NCI-H1436 (cell line): ENCODE measurements at regions not wholly inside any gene's neighbourhood (a gene's known extent, or its start where the extent isn't known, plus 50 kb on each side); places are given as distances from the start of the nearest gene placed in this dataset.
"Not testable (repeated sequence)": the region's sequence is repeated elsewhere in the genome, so short reads cannot be mapped to it uniquely, and the experiment has no call there.

ENCODE experiments used
- DNase-seq: peaks from one replicate; lab custom pipeline; 2025; lab: John Stamatoyannopoulos, UW

- DNase-seq, result no peak
Measured at GRCh38 chr3:177787279-177788041, 590.2 kb upstream of the TBL1XR1 start.

- DNase-seq, result no peak
Measured at GRCh38 chr3:177789500-177789899, 592.2 kb upstream of the TBL1XR1 start.

GRCh38 chr3:177792311-177793030 lies 595.2 kb upstream of the TBL1XR1 start:
- no peak for DNase-seq

- no peak for DNase-seq
Measured at GRCh38 chr3:177793451-177793850, 596.2 kb upstream of the TBL1XR1 start.

GRCh38 chr3:177795216-177795615 lies 597.9 kb upstream of the TBL1XR1 start:
- DNase-seq, result no peak

DNA sequence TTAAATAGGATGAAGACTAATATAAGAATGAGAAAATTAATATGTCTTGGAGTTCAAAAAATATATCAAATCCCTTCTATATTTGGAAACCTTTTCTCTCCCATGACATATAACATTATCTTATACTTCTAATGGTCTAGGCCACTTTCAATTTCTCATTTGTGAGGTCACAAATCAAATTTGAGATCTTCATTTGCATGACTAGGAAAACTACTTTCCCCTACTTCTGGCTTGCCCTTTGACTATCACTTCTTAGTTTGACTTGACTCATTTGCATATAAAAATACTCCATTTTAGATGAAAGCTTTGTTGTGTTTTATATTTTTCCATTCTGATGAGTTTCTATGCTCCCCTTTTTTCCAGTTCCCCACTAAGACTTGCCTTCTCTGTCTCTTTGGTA lies 598.6 kb upstream of the TBL1XR1 start:
- DNase-seq, result no peak

GRCh38 chr3:177800147-177800546 lies 602.9 kb upstream of the TBL1XR1 start:
- not testable (repeated sequence) for DNase-seq

DNA sequence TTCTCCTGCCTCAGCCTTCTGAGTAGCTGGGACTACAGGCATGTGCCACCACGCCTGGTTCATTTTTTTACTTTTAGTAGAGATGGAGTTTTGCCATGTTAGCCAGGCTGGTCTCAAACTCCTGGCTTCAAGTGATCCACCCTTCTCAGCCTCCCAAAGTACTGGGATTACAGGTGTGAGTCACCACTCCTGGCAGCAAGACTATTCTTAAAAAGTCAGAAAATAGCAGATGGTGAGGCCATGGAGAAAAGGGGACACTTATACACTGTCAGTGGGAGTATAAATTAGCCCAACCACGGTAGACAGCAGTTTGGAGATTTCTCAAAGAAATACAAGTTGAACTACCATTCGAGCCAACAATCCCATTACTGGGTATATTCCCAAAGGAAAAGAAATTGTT lies 603.3 kb upstream of the TBL1XR1 start:
- DNase-seq, result no peak

GRCh38 chr3:177802151-177802900 lies 605.0 kb upstream of the TBL1XR1 start:
- DNase-seq, result no peak

DNA sequence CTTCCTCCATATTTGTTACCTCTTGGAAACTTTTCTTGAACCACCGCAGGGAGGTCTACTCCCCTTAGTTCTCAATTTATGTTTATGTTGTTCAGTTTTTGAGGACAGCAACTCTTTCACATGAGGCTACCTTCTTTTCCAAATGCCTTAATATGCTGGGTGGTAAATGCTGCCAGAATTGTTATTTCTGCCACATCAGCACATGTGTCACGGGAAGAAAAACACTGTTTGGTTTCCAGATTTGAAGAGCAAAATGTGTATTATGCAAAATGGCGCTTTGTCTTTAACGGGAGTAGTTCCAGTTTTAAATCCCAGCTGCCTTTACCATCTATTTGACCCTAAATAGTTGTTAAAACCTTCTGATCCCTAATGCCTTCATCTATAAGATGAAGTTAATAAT lies 606.2 kb upstream of the TBL1XR1 start:
- no peak for DNase-seq

DNA sequence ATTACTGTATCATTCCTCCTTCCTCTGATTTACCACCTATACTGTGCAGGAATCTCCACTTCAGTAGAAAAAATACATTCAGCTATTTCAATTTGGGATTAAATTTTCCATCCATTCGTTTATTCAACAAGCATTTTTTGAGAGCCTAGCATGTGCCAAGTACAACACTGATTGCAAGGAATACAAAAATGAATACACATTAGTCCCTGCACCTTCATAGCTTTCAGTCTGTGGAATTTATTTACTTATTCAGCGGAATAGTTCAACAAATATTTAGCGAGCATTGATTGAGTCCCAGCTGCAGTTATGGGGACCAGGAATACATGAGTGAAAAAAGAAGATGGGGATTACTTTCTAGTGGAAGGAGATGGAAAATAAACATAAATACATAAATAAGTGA lies 606.8 kb upstream of the TBL1XR1 start:
- DNase-seq, result no peak

DNA sequence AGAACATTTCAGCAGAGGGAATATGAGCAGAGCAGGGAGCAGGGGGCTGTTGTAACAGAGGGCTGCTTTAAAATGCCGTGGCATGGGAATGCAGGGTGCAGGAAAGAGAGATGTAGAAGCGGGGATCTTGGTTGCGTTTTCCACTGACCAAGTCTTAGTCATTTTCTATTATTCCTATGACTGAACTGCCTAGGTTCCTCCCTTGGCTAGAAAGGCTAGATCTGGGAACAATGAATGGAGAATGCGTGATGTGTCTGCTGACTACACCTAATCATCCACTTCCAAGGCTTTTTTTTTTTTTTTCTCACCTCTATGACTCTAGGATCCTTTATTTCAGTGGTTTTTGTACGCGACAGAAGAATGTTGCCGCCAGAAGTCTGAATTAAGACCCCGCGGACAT lies 607.4 kb upstream of the TBL1XR1 start:
- DNase-seq, result no peak

GRCh38 chr3:177807150-177807875 lies 610.0 kb upstream of the TBL1XR1 start:
- DNase-seq, result no peak

GRCh38 chr3:177808928-177809478 lies 611.7 kb upstream of the TBL1XR1 start:
- DNase-seq, result not testable (repeated sequence)

- DNase-seq, result no peak
Measured at GRCh38 chr3:177810162-177810623, 612.9 kb upstream of the TBL1XR1 start.

GRCh38 chr3:177811112-177811511 lies 613.8 kb upstream of the TBL1XR1 start:
- DNase-seq, result no peak

GRCh38 chr3:177811835-177812234 lies 614.6 kb upstream of the TBL1XR1 start:
- DNase-seq, result no peak

DNA sequence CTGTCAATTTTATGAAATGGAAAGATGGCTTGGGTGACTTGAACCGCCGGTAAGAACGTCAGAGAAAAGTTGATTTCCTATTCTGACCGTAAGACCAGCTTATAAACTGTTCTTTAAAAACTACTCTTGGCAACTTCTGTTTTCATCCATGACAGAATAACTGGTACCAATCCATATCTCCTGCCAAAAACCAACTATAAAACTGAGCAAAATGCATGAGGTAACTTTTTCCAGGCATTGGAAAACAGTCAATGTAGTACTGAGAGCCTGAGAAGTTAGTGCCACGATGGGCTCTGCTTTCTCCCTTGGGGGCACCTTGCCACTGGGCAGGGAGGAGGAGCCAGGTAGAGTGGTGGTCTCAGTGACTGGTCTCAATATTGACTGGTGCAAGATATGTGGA lies 615.2 kb upstream of the TBL1XR1 start:
- no peak for DNase-seq

DNA sequence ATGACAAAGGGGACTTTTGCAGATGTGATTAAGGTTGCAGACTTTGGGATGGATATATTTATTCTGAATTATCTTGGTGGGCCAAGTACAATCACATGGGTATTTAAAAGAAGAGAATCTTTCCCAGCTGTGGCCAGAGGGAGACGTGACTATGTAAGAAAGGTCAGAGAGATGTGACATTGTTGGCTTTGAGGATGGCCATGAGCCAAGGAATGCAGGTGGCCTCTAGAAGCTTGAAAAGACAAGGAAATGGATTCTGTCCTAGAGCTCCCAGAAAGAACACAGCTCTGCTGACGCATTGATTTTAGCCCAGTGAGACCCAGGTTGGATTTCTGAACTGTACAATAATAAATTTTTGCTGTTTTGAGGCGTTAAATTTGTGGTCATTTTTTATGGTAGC lies 616.0 kb upstream of the TBL1XR1 start:
- DNase-seq, result no peak

- DNase-seq, result no peak
Measured at GRCh38 chr3:177816667-177817208, 619.5 kb upstream of the TBL1XR1 start.

DNA sequence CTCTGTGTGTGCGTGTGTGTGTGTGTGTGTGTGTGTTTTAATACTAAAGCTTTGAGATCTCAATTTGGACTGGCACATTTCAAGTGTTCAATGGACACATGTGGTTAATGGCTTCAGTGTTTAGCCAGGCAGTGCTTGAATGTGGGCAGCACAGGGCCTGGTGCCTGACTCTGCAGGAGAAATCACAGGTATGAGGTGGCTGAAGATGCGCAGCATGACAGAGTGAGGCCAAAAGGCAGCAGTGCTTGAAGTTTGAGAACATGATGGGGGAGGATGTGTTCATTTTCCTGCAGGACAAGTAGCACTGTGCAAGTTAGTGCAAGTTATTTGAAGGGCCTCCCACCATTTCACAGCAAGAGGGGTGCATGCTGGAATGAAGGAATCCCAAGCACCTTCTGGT lies 620.5 kb upstream of the TBL1XR1 start:
- DNase-seq, result no peak
